DMS53 (cell line): ENCODE measurements at regions not wholly inside any gene's neighbourhood (a gene's known extent, or its start where the extent isn't known, plus 50 kb on each side); places are given as distances from the start of the nearest gene placed in this dataset.
A peak's percentile ranks its signal among the peaks of the same experiment; 100 is the strongest.
"Not testable (repeated sequence)": the region's sequence is repeated elsewhere in the genome, so short reads cannot be mapped to it uniquely, and the experiment has no call there.

Experiments used
- DNase-seq: peaks from one replicate; lab custom pipeline; 2025; lab: John Stamatoyannopoulos, UW

DNA sequence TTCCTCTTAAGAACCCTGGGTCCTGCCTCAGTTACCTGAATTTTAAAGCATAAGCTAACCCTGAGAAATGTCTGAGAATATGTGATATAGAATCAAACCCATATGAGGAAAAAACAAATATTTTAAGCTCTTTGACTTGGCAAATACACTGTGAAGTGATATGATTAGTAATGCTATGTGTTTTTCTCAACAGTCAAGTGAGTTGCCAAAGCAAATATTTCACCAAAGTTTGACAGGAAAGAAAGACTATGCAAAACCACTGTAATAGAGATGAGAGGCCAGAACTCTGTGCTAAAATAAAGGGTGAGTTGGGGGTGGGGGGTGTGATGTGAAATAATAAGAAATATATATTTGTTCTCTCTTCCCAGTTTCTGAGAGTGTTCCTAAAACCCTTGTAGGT is 613.5 kb upstream of the CCDC179 start:
- DNase-seq, result peak; percentile 15

DNA sequence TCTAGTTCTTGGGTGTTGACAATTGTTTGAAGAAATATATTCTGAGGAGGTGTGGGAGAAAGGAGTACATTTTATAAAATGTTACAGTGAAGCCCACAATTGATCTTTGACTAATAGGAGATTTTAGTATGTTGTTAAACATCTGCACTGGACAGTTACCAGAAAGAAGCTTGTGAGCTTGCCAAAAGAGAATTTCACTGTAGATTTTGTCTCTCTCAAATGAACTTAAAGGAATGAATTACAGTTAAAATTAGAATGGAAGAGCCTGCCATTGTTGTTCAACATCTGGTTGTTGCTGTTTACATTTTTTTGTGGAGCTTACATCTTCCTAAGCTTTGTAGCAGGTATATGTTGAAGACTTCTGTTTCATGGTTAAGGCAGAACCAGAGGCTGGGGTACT is 620.5 kb upstream of the CCDC179 start:
- no peak for DNase-seq

DNA sequence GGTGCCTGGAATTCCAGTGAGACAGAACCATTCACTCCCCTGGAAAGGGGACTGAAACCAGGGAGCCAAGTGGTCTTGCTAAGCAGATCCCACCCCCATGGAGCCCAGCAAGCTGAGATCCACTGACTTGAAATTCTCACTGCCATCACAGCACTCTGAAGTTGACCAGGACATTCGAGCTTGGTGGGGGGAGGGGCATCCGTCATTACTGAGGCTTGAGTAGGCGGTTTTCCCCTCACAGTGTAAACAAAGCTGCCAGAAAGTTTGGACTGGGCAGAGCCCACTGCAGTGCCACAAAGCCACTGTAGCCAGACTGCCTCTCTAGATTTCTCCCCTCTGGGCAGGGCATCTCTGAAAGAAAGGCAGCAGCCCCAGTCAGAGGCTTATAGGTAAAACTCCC is 623.9 kb upstream of the CCDC179 start:
- peak; percentile 39 for DNase-seq

DNA sequence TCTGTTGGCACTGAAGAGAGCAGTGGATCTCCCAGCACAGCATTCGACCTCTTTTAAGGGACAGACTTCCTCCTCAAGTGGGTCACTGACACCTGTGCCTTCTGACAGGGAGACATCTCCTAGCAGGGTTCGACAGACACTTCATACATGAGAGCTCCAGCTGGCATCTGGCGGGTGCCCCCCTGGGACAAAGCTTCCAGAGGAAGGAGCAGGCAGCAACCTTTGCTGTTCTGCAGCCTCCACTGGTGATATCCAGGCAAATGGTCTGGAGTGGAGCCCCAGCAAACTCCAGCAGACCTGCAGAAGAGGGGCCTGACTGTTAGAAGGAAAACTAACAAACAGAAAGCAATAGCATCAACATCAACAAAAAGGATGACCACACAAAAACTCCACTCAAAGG is 624.3 kb upstream of the CCDC179 start:
- DNase-seq, result not testable (repeated sequence)

DNA sequence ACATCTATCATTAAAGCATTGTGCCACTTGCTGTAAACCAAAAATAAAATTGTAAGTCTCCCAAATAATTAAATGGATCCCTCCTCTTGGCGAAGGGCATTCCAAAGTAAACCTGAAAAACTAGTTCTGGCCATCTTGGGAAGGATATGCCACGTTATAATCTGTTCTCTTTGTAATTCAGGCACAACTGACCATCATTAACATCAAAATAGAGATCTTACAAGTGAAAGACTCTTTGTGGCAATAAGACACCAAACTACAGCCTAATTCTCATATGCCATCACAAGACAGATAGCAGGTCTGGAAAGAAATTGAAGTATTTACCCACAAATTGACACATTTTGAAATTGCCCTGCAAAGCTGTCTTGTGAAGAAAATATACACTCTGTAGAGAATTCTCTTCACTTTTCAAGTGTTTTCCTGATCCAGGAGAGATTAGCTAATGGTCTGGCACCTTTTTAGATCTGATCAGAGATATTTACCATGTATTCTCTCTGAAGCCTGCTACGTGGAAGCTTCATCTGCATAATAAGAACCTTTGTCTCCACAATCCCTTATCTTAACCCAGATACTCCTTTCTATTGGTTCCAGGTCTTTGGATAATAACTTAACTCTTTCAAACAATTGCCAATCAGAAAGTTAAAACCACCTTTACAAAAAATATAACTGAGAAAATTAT is 630.4 kb upstream of the CCDC179 start:
- DNase-seq, result no peak

DNA sequence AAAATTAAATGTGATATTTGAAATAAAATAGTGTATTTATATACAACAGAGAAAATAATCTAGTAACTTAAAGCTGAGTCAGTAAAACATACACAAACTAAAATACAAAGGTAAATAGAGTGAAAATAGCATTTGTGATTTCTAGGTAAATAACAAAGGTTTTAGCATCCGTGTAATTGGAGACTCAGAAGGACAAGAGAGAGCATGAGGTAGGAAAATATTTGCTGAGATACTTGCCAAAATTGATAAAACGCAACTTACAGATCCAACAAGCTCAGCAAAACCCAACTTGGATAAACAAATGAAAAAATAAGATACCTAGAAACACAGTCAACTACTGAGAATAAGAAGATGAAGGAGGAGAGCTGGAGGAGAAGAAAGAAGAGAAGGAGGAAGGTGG is 634.7 kb upstream of the CCDC179 start:
- peak; percentile 11 for DNase-seq

DNA sequence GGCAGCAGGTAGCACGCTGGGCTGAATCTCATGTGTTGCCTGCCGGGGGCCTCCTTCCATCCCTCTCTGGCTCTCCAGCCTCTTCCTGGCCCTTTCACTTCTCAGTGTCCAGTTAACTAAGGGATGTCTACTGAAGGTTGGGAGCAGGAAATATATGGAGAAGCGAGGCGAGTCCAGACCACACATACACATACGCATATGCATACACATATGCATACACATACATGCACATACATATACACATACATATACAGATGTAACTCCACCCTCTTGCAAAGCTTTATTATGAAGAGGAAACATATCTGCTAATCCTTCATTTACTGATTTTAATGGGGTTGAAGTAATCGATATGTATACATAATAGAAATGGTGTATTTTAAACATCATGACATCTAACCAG is 636.1 kb upstream of the CCDC179 start:
- DNase-seq, result no peak

DNA sequence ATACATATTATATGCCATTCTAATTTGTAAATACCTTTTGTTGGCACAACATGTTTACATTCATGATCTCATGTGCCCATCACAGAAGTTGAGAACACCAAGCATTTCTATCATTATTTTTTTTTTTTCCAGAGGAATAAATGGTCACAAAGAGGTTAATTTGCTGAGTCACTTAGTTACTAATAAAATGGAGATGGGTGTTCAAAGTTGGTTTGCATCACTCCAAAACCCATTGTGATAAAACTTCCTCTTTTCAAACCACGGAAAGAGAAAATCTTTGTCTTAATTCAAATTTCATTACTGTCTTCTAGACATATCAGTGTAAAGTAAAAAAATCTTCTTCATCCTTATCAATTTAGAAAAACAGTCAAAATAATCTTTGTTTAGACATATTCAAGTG is 636.8 kb upstream of the CCDC179 start:
- DNase-seq, result no peak

DNA sequence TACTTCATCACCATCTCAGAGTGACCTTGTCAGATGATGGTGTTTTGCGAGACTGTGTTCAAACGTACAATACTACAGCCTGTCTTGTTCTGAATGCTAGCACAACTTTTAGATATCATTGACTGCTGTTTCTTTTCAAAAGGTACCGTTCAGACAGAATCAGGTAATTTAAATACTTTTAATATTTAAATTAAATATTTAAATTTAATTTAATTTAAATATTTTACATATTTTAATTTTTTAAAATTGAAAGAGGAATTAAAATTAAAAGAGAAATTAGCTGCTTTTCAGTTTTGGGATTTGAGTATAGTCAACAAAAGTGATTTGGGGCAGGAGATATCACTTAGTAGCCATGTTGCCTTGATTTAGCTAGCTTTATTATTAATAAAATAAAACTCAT is 642.1 kb upstream of the CCDC179 start:
- no peak for DNase-seq

DNA sequence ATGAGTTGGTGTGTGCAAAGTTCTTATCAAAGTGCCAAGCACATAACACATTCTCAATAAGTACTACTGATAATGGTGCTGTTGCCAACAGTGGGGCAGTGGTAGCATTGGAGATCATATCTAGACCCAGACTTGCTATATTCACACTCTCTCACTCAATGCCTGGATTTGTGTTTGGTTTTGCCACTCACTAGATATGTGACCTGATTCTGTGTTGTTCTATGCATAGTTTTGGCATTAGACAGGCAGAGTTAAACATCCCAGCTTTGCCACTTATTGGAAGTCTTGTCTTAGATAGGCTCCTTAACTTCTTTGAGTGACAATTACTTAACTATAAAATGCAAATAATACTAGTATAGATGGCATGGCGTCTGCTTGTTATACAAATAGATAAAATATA is 642.6 kb upstream of the CCDC179 start:
- no peak for DNase-seq

DNA sequence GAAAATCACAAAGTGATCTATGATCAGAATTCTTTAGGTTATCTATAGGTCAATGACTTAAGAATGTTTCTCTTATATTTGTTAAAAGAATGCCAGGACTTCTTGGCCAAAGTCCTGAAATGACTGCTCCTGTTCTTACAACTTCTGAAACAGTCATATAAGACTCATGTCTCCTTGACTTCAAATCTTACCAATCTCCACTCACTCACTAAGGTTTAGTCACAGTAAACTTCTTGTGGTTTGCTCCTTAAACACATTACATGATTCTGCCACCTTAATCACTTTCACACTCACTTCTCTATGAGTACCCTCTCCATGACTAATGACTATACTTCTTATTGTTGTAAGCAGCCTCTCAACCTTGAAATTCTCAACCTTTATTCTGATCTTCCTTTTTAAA is 648.7 kb upstream of the CCDC179 start:
- DNase-seq, result peak; percentile 12

DNA sequence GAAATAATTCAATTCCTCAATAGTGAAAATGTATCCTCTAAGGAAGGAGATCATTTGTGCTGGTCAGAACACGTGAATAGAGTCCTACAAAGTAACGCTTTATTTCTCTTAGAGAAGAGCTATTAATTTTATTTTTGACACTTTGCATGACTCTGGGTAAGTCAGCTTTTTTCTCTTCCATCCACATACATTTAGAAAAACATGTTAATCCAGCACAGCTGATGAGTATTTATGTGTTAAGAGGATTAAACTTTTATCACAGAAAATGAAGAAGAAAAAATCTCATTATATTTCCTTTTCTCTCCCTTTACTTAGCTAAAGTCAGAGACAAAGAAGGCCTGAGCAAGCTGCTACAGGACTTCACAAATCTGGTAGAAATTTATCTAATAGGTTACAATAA is 649.5 kb upstream of the CCDC179 start:
- DNase-seq, result no peak

DNA sequence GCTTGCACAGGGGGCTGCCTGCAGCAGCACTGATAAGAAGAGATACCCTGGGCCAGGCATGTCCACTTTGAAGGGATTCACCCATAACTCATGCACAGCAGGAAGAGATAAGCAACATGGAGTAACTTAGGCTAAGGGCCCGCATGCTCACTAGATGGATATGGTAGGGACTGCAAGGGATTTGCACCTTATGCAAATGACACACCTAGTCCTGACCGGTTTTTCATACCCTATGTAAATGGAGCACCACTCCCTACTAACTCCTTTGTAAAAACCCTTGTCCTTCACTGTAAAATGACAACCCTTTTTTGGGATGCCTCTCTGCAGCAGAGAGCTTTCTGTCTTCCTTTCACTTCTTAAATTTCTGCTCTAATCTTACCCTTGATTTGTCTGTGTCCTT is 658.9 kb upstream of the CCDC179 start:
- DNase-seq, result no peak

DNA sequence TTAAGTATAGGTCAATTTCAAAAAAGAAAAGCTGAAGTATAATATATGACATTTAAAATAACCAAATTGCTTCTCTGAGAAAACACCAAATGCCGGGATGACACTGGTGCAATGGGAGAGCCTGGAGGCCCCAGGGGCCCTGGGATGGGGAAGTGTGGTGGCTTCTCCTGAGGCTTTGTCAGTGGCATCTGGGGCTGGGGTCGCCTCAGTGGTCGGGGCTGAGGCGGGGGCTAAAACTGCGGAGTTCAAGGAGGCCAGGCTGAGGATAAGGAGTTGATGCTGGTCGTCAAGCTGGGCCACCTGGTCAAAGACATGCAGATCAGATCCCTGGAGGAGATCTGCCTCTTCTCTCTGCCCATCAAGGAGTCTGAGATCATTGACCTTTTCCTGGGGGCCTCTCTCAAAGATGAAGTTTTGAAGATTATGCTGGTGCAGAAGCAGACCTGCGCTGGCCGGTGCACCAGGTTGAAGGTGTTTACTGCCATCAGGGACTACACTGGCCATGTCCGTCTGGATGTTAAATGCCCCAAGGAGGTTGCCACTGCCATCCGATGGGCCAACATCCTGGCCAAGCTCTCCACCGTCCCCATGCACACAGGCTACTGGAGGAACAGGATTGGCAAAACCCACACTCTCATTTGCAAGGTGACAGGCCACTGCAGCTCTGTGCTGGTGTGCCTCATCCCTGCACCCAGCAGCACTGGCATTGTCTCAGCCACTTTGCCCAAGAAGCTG is 660.1 kb upstream of the CCDC179 start:
- no peak for DNase-seq

DNA sequence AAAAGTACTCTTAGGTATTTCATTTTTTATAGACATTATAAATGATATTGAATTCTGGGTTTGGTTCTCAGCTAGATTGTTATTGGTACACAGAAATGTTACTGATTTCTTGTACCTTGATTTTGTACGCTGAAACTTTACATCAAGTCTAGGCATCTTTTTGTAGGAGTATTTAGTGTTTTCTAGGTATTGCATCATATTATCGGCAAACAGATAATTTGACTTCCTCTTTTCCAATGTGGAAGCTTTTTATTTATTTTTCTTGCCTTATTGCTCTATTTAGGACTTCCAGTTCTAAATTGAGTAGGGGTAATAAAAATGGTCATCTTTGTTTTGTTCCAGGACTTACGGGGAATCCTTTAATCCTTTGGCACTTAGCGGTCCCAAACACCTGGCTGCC is 676.6 kb upstream of the CCDC179 start:
- no peak for DNase-seq

DNA sequence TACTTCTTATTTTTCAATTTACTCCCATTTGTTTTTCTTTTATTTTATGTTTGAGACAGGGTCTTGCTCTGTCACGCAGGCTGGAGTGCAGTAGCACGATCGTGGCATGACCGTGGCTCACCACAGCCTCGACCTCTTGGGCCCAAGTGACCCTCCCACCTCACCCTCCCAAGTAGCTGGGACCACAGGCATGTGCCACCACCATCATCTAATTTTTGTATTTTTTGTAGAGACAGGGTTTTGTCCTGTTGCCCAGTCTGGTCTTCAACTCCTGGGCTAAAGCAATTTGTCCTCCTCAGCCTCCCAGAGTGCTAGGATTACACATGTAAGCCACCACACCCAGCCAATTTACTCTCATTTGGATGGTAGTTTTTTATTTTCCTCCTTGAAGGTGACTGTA is 679.3 kb upstream of the CCDC179 start:
- no peak for DNase-seq

DNA sequence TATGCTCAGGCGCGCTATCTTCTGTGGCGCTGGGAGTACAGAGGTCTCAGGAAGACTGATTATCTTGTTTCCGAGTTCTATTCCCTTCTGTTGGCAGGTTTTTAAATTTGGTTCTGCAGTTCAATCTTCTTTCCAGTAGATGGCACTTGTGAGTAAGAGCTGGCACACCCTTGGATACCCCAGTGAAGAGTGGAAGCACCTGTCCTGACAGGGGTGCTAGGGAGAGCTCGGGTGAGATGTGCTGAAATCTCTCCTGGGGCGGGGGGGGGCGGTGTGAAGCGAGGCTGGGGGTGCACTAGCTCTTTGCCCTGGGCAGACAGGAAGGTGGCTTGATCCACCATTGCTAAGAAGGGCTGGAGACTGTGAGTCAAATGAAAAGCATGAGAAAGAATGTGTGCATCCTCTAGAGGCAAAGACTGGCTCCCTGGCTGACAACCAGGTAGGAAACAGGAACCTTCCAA is 679.9 kb upstream of the CCDC179 start:
- peak; percentile 75 for DNase-seq

DNA sequence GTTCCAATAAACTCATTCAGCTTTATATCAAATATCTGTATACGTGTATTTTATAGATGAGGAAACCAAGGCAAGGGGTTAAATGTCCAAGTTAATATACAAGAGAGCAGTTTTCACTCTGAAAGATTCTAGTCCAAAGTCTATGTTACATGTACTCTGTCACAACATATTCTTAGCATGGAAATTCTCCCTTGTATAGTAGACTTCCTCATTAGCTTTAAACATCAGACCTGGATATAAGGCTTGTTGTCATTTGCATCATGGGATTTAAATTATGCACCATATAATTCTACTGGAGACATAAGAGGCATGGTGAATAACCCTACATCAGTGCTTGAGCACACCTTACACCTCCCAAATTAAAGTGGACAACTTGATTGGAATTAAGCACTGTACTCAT is 681.9 kb upstream of the CCDC179 start:
- no peak for DNase-seq

DNA sequence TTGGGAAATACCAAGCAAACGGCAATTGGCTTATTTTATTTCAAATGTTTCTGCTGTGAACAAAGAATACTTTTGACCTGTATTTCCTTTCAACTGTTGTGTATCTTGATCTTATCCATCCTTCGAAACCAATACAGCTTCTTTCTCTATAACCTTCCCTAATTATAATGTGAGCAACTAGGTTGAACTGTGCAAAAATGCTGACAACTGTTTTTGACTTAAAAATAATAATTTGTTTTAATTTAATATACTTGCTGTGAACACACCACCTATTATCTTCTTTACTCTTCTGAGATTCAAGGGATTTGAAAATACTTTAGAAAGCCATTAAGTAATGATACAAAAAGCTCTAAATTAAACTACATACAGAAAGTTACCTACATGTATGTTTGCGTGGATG is 682.5 kb upstream of the CCDC179 start:
- no peak for DNase-seq

DNA sequence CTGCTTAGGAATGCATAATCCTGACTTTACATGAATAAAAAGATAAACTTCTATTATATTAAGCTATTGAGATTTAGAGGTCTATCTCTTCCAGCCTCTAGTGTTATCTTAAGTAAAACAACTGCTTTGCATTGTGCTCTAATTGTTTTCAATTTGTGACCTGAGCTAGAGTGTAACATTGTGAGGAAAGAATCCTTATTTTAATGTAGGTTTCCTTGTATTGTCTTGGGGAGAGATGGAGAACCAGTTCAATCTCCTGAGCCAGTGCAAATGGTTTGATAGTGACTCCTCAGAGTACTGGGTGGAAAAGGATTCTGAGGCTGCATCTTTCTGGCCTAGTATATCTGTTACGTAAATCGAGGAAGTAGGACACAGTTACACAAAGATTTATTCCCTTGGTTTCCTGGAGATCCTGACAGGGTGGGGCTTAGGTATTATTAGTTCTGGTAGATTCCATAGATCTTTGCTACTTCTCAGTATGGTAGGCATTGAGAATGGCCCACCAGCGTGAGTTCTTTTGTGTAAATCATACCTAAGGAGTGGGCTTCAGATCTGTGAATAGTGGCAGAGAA is 683.5 kb upstream of the CCDC179 start:
- no peak for DNase-seq

DNA sequence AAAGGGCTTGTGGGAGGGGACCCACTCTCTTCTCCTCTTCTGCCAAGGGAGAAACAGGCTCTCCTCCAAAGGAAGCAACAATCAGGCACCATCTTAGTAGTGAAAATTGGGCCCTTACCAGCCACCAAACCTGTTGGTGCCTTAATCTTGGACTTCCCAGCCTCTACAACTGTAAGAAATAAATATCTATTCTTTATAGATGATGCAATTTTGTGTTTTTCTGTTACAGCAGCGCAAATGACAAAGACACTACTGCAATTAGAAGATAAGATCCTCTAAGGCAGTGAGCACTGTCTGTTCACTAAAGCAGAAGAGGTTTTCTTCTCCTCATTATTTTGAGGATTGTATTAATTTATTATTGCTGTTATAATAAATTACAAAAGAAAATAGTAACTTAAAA is 691.4 kb upstream of the CCDC179 start:
- no peak for DNase-seq

DNA sequence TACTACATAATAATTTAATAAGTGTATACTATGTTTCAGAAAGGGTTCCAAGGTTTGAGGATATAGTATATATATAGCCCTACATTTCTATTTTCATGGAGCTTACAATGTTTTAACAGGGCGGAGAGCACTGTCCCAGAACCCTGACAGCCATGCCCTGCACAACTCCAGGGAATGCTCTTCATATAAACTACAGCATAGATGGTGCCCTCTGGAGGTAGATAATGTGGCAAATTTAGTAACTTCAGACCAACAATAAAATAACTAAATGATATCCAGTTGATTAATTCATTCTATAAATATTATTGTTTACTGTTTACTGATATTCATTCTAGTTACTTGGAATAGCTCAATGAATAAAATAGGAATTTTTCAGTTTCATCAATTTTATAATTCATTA is 693.7 kb upstream of the CCDC179 start:
- peak; percentile 36 for DNase-seq

DNA sequence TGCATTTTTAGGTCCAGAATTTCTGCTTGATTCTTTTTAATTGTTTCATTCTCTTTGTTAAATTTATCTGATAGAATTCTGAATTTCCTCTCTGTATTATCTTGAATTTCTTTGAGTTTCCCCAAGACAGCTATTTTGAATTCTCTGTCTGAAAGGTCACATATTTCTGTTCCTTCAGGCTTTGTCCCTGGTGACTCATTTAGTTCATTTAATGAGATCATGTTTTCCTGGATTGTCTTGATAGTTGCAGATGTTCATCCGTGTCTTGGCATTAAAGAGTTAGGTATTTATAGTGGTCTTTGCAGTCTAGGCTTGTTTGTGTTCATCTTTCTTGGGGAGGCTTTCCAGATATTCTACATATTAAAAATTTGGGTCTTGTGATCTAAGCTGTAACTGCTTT is 694.8 kb upstream of the CCDC179 start:
- DNase-seq, result no peak
